SHP77 treated with DMSO at 0.1 percent for 48 hours (cell line): ENCODE measurements at regions not wholly inside any gene's neighbourhood (a gene's known extent, or its start where the extent isn't known, plus 50 kb on each side); places are given as distances from the start of the nearest gene placed in this dataset.

ENCODE experiments used
- DNase-seq: peaks from one replicate; lab custom pipeline; 2025; lab: John Stamatoyannopoulos, UW

- no peak for DNase-seq
These were observed 130.6 kb downstream of the DLEU7 start for GRCh38 chr13:50712881-50713280.

DNA sequence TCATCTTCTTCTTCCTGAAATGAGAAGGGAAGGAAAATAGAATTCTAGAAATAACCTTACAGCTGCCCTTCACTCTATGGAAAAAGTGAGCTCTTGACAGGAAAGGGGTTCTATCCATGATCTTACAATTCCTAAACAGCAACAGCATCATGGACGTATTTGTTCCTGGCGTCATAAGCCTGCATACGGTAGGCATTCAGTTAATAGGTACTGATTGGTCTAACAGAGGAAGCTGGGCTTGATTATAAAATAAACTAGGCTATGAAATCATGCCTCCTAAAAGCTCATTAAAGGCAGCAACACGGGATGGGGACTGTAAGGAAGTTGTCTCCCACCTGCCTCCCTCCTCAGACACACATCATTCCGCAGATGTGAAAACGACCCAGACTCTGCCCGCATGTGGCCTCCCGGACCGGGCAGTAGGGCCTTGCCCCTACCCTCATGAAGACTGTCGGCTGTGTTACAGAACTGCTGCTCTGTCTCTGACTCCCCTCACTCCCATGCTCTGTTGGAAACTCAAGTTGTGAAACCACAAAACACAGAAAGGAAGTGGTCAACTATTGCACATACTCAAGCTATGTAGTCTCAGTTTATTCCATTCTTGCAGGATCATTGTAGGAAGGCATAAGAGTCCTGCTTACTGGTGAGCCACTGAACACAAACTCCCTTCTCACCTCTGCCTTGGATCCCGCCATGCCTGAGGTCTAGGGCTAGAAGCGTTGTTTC is 129.8 kb downstream of the DLEU7 start:
- no peak for DNase-seq

GRCh38 chr13:50714891-50715290 is 128.6 kb downstream of the DLEU7 start:
- DNase-seq = no peak

DNA sequence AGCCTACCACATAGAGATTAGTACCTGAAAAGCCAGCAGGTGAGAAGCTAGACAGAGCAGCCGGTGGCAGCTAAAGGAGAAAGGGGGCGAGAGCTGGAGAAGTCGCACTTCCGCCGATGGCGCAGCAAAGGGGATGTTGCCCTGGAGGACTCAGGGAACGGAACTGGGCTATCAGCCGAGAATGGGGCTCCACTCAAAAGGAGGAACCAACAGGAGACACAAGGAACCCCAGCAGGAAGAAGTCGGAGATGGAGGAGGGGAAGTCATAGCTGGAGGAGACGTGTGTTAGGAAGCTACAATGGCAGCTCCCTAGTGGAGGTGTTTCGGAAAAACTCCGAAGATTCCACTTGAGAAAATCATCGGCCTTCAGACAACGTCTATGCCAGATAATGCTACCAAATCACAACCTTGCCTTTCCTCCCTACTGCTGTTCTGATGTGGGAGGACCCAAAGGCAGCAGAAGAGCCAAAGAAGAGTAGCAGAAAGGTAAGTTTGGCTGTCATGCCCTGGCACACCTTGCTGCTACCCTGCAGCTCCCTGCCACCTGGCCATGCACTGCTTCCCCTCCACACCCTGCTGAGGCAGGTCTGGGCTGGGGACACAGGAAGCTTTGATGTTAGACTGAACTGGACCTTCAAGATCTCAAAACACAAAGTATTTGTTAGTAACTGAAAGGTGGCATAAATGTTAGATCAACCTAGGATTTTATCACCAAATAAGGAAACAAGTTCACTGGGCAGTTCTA is 127.9 kb downstream of the DLEU7 start:
- DNase-seq = no peak

- no peak for DNase-seq
These were observed 122.4 kb downstream of the DLEU7 start for GRCh38 chr13:50720861-50721671.

DNA sequence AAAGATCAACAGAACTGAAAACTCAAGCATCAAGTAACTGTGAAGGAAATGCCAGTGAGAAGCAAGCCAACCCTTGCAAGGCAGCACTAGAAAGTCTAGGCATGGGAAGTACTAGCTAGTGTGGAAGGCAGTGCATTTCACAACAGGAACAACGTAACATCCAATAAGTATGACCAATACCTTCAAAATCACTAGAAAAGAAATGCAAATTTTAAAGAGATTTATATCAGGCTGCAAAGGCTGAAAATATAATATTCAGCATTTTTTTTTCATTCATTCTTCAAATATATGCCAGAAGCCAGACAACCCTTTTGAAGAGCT is 121.9 kb downstream of the DLEU7 start:
- DNase-seq = no peak

DNA sequence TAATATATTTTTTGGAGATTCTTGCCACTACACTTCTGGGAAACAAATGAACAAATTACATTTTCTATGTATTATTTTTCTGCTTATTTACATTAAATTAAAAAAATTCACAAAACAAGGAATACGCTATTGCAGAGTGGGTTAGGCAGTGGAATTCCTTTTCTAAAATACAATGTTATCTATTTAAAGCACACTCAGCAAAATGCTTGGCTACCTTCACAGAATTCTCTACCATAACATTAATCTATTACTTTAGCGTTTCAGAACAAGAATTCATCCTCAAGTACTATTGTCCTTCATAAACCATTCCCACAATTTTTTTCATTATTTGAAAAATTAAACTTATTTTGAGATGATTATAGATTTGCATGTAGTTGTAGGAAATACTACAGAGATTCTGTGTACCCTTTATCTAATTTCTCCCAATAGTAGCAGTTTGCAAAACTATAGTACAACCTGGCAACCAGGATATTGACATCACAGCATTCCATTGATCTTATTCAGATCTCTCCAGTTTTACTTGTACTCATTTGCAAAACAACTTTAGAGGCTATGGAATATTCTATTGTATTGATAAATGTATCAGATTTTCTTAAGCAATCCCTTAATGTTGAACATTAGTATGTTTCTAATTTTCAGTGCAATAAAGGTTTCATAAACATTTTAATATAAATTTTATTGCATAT is 120.9 kb downstream of the DLEU7 start:
- DNase-seq = no peak

GRCh38 chr13:50724438-50724837 is 119.1 kb downstream of the DLEU7 start:
- DNase-seq = no peak

DNA sequence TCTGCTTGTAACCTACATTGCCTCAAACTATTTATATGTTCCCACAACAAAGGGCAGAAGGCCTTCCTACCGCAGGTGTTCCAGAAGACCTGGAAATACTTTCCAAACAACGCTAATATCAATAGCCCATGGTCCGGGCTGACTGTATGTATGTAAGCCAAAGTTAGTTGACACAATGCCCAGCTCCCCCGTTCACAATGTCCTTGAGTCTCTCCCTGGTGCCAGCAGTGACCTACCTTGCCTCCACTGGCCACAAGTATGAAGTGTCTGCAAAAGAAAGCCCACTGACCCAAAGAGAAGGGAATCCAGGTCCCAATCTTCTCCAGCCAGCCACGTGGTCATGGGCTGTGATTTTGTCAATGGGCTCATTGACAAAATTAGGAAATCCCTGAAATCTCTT is 118.6 kb downstream of the DLEU7 start:
- no peak for DNase-seq

- no peak for DNase-seq
These were observed 117.3 kb downstream of the DLEU7 start for GRCh38 chr13:50726164-50726563.

DNA sequence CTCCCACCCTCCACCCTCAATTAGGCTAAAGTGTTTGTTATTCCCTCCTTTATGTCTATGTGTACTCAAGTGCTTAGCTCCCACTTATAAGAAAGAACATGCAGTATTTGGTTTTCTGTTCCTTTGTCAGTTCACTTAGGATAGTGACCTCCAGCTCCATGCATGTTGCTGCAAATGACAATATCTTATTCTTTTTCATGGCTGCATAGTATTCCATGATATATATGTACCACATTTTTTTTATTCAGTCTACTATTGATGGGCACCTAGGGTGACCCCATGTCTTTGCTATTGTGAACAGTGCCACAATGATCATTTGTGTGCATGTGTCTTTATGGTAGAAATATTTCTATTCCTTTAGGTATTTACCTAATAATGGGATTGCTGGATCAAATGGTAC is 114.3 kb downstream of the DLEU7 start:
- DNase-seq = no peak

DNA sequence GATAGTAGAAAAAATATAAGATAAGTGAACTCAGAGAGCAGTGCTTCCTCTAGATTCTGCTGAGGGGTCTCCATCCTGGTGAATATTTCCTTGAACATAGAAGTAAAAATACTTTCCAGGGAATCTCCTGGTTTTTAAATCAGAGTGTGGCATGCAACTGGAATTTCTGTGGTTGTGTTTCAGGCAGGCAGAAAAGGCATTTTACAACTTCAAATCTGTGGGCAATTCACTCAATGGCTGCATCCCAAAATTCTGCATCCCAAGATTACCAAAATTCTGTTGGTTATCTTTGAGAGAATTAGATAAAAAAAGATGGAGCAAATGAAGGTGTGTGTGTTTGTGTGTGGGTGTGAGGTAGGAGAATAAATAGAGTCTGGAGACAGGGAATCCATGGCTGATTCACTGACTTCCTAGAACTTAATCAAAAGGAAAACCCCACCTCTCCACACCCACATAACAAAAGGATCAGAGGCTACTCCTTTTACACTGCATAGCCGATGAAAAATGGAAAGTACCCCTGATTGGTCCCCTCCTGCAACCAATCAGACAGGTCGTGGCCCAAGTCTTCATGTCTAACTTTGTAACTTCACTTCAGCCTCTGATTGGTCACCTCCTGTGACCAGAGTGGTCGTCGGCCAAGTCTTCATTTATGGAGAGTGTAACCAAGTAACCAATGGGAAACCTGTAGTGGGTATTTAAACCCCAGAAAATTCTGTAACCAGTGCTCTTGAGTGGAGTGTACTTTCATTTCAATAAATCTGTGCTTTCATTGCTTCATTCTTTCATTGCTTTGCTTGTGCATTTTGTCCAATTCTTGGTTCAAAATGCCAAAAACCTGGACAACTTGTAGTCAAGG is 112.8 kb downstream of the DLEU7 start:
- DNase-seq = no peak

DNA sequence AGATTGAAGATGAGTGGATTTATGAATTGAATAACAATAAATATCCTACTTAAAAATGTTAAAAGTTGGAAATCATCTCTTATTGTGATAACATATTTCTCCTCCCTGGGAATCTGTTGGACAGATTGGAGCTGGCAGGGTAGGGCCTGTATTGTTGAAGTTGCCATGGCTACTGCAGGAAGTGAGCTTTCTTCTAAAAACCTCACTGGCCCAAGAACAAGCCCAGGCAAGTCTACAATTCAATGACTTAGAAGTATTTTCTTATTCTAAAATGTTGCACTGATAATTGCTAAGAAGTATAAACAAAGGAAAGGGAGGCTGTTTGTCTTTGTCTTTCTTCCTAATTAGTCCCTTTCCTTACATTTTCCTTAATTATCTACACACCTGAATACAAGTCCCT is 112.1 kb downstream of the DLEU7 start:
- DNase-seq = no peak

DNA sequence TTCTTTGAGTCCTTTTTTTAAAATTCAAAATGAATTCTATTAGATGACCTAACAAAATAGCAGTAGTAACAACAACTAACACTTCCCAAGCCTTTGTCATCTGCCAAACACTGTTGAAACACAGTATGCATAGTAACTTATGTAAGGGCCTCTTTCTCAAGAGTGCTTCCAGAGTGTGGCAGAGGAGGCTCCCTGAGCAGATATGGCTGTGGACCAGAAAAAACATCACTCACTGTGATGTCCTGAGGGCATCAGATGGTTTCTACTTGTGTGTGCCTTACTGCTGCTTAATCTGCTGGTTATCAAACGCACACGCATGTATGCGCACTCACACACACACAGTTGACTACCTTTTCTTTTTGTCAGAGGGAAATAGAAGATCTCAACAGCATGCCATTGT is 110.8 kb downstream of the DLEU7 start:
- no peak for DNase-seq

DNA sequence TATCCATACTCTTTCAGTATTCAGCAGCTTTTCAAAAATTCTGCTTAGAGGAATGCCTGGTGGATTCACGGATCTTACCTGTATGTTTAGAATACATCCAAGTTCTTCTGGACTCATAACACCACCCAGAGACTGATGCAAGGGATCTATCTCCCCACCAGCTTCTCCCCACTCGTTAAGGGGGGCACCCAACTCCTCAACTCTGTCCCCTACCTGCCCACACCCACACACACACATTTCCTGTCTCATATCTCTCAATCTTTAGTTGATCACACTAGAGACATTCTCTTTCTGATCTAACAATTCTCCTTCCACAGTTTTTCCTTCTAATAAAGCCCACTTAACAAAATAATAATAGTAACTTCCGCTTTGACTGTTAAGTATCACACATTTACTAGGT is 110.1 kb downstream of the DLEU7 start:
- no peak for DNase-seq

- no peak for DNase-seq
These were observed 108.4 kb downstream of the DLEU7 start for GRCh38 chr13:50735071-50735470.

DNA sequence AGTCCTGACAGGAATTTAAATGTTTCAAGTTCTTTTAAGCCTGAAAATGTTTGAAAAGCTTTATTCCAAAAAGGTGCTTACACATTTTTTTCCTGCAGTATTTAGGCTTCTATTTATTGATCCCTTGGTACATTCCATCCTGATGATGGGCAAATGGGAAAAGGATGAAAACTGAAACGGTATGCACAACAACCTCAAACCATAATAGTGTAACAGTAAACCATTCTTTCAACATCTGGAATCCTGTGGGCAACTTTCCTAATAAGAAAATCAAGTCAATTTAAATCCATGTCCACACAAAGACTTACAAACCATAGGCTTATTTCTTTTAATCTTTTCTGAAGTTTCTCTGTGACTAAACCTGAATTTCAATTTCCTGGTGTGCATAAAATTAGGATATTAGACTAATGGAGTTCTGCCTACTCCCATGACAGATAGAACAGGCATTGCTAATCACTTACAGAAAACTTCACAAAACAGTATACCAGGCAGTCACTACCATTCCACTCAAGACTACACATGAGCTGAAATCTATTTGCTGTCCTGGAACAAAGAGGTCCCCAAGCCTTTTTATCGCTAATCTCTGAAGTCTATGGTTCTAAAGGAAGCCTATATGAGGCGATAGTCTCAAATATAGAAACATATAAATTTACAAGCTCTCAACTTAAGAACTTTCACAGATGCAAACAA is 103.3 kb downstream of the DLEU7 start:
- no peak for DNase-seq

GRCh38 chr13:50742353-50742752 is 101.1 kb downstream of the DLEU7 start:
- no peak for DNase-seq

DNA sequence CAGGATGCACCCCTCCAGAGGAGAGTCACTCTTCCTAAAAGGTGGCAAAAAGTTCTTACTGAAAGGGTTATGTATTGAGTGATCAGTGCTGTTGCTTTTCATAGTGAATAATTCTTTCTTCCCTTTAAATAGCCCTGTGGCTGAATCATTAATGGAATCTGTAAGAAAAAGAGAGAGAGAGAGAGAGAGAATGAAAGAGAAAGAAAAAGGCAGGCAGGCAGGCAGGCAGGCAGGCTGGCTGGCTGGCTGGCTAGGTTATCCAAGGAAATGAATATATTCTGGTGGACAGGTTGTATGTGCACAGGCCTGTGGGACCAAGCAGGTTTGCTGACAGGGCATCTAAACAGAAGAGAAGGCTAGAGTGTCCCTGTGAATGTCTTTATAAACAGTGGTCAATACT is 100.5 kb downstream of the DLEU7 start:
- no peak for DNase-seq

DNA sequence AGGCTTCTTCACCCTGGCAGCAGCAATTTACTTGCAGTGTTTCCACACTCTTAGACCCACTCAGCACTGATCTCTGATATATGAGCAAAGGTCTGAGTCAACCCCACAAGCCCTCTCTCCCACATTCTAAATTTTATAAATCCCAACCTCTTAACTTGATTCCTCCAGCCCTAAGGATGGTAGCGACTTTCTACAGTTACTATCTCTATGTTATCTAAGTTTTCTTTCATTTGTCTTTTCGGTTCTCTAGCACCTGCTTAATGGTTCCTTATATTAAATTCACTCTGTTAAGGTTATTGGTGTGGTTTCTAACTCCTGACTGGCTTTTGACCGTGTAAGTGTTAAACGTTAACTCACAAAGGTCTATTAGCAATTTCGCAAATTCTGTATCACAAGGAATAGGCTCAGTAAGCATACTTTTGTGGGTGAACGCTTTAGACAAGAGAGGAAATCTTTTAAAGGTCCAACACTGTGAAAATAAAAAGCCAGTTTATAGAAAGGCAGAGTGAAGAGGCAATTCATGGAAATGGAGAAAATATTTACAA is 99.3 kb downstream of the DLEU7 start:
- DNase-seq = no peak
